ENCODE measurements at regions not wholly inside any gene's neighbourhood (a gene's known extent, or its start where the extent isn't known, plus 50 kb on each side); places are given as distances from the start of the nearest gene placed in this dataset.

GRCh38 chr2:5519286-5519685, 172.9 kb upstream of the SOX11 start:
- TF ChIP-seq CTCF (conservative IDR thresholded peaks at IDR 0.05) (no peak), ZFX (IDR thresholded peaks at IDR 0.05) (no peak)
- H3K27ac ChIP-seq = no peak overlapping the region

GRCh38 chr2:5520463-5520972, 171.7 kb upstream of the SOX11 start:
- no peak for TF ChIP-seq ZFX (IDR thresholded peaks at IDR 0.05)
- TF ChIP-seq CTCF (conservative IDR thresholded peaks at IDR 0.05) = no peak
- no peak overlapping the region for H3K27ac ChIP-seq

DNA sequence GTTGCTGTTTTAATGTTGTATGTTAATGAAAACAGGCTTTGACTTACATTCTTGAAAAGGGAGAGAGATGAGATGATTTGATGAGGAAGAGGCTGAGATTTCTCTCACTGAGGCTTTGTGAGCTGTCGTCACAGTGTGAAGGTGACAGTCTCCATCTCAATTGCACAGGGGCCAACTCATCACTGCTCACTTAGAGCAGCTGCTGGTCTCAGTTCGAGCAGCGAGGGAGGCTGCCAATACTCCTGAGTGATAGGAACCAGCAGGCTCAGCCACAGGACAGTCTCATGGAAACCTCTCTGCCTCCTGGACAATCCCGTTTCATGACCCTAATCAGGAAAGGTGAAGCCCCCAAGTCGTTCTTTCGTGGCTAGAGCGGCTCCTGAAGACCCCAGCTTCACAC, 170.7 kb upstream of the SOX11 start:
- TF ChIP-seq ZFX (IDR thresholded peaks at IDR 0.05) (no peak), CTCF (conservative IDR thresholded peaks at IDR 0.05) (no peak)
- no peak overlapping the region for H3K27ac ChIP-seq

- TF ChIP-seq CTCF (conservative IDR thresholded peaks at IDR 0.05) = no peak
- no peak for TF ChIP-seq ZFX (IDR thresholded peaks at IDR 0.05)
- no peak overlapping the region for H3K27ac ChIP-seq
These were observed 167.6 kb upstream of the SOX11 start for GRCh38 chr2:5524551-5524950.

DNA sequence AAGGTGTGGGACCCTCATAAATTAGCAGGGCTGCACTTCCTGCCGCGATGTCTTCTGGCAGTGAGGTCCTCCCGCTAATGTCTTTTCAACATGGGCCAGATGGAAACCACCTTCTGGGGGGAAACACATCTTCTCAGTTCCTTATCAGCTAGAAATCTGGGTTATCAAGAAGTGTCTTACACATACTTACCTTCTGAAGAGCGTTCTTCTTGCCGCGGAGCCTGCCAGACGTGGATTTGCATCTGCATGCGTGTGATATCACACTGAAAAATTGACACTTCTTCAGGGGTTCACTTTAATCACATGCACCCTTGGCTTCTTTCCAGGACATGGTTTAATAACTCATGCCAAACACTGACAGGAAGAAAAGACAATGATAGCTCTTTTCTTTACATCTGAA, 163.5 kb upstream of the SOX11 start:
- TF ChIP-seq ZFX (IDR thresholded peaks at IDR 0.05) = no peak
- TF ChIP-seq CTCF (conservative IDR thresholded peaks at IDR 0.05) = no peak
- no peak overlapping the region for H3K27ac ChIP-seq

- TF ChIP-seq CTCF (conservative IDR thresholded peaks at IDR 0.05) (no peak), ZFX (IDR thresholded peaks at IDR 0.05) (no peak)
- no peak overlapping the region for H3K27ac ChIP-seq
These were observed 162.0 kb upstream of the SOX11 start for GRCh38 chr2:5530011-5530696.

DNA sequence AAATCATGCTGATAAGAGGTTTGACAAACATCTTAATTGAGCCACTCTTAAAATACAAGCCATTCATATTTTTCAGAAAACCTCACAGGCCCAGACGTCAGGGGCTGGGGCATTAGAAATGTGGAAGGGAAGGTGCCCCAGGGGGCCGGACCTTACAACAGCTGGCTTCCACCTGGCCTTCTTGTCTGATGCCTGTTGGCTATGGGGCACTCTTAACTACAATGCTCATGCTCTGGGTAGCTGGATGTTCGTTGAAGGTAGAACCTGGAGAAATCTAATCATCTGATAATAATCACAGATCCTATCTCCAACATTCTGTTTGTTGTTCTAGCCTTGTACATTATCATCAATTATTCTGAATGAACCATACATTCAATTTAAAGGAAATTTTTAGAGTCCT, 156.9 kb upstream of the SOX11 start:
- no peak overlapping the region for H3K27ac ChIP-seq
- TF ChIP-seq ZFX (IDR thresholded peaks at IDR 0.05) = no peak
- no peak for TF ChIP-seq CTCF (conservative IDR thresholded peaks at IDR 0.05)

Data from C4-2B (cell line).